K562 (cell line): ENCODE measurements at regions not wholly inside any gene's neighbourhood (a gene's known extent, or its start where the extent isn't known, plus 50 kb on each side); places are given as distances from the start of the nearest gene placed in this dataset.

Source experiments
- ATAC-seq: fragments of 200-7000 bp; cut with Tn5 transposase; 3 replicates; pipeline ENCODE4 v1.9.1; 2020; ENCODE audit warnings: moderate library complexity
- BruUV-seq: library from RNA; stranded (reverse); fragments of 400-500 nt; replicated peaks from 2 replicates; lab custom pipeline; 2021; lab: Mats Ljungman, UMichigan
- CTCF ChIA-PET: fragments of 300-600 bp; formaldehyde crosslinking; extraction: SDS; loops from one replicate; lab custom pipeline; 2021; ENCODE audit warnings: low intra/inter-chr PET ratio; lab: Yijun Ruan, JAX
- POLR2A ChIA-PET: fragments of 300-600, 350-650 bp; sonication (Branson Sonifier 250); formaldehyde crosslinking; extraction: SDS; loops from one replicate; lab custom pipeline; 2021; ENCODE audit warnings: antibody characterized with exemption, inconsistent platforms; lab: Yijun Ruan, JAX
- DNase-seq, 4 experiments: peaks; one replicate each; pipeline versions ENCODE4 v3.0.0 to v3.0.0-alpha.2; 2011 to 2018; ENCODE audit warnings: low spot score in 3 of 4, mixed read lengths in 3 of 4; ENCODE audit errors: extremely low read depth in 1 of 4
- FAIRE-seq: peaks from 2 replicates; lab custom pipeline; 2011; peaks lifted over from hg19 to GRCh38; lab: Jason Lieb, UNC
- H2AFZ ChIP-seq: 2 replicates; pipeline ENCODE4 v1.6.0; 2011; ENCODE audit warnings: low read depth, low read length, control low read depth, inconsistent platforms
- H3K27ac ChIP-seq: fragments of 200-600 bp; 3 replicates; pipeline ENCODE4 v1.8.0; 2011; ENCODE audit warnings: low read depth, mild to moderate bottlenecking, control low read depth, inconsistent platforms, low read length, moderate library complexity, mixed read lengths; ENCODE audit errors: extremely low read depth
- H3K27me3 ChIP-seq, 2 experiments: fragments of 300-600 bp in 1 of 2; 2 replicates in 1 of 2; 3 replicates in 1 of 2; pipeline versions ENCODE4 v1.6.0 to v1.8.0; 2011; ENCODE audit warnings: inconsistent platforms in 2 of 2, low read length in 2 of 2, mild to moderate bottlenecking in 1 of 2, mixed read lengths in 1 of 2, moderate library complexity in 1 of 2; ENCODE audit not compliant: control insufficient read depth in 2 of 2, insufficient read depth in 2 of 2
- H3K36me3 ChIP-seq: fragments of 300-600 bp; 3 replicates; pipeline ENCODE4 v1.8.0; 2011; ENCODE audit warnings: mild to moderate bottlenecking, low read length, inconsistent platforms; ENCODE audit not compliant: control insufficient read depth, insufficient read depth
- H3K4me1 ChIP-seq, 2 experiments: fragments of 200-600 bp in 1 of 2; replicated peaks in 1 of 2; 2 replicates in 1 of 2; 3 replicates in 1 of 2; pipeline versions ENCODE4 v1.5.1 to v1.8.0; 2011; ENCODE audit warnings: inconsistent platforms in 2 of 2, low read length in 2 of 2, mild to moderate bottlenecking in 1 of 2, mixed read lengths in 1 of 2, moderate library complexity in 1 of 2; ENCODE audit not compliant: control insufficient read depth in 2 of 2, insufficient read depth in 2 of 2
- H3K4me2 ChIP-seq: 2 replicates; pipeline ENCODE4 v1.6.1; 2011; ENCODE audit warnings: low read length, control low read depth, inconsistent platforms, mixed read lengths; ENCODE audit not compliant: insufficient read depth
- H3K4me3 ChIP-seq: fragments of 200-600 bp; sonication (generic), shearing (Covaris generic); 2 replicates; pipeline ENCODE4 v1.5.1; 2016; ENCODE audit warnings: control low read depth, inconsistent platforms
- H3K79me2 ChIP-seq: fragments of 200-600 bp; 3 replicates; pipeline ENCODE4 v1.8.0; 2011; ENCODE audit warnings: low read length, inconsistent platforms; ENCODE audit not compliant: control insufficient read depth, insufficient read depth
- H3K9ac ChIP-seq, 2 experiments: 2 replicates each; pipeline versions ENCODE4 v1.6.0 to v1.6.1; 2011; ENCODE audit warnings: low read depth in 2 of 2, low read length in 2 of 2, control low read depth in 1 of 2, inconsistent platforms in 1 of 2, mild to moderate bottlenecking in 1 of 2, mixed read lengths in 1 of 2; ENCODE audit not compliant: insufficient read depth in 1 of 2
- H3K9me1 ChIP-seq: one replicate; pipeline ENCODE4 v1.6.0; 2011; ENCODE audit warnings: inconsistent platforms, mild to moderate bottlenecking, low read length, moderate library complexity; ENCODE audit not compliant: control insufficient read depth, insufficient read depth
- H3K9me3 ChIP-seq: replicated peaks from 2 replicates; pipeline ENCODE4 v1.5.1; 2011; ENCODE audit warnings: low read depth, low read length, inconsistent platforms; ENCODE audit not compliant: control insufficient read depth, insufficient read depth
- H4K20me1 ChIP-seq: replicated peaks from 2 replicates; pipeline ENCODE4 v1.6.1; 2011; ENCODE audit warnings: low read length, inconsistent platforms, mixed read lengths; ENCODE audit not compliant: control insufficient read depth, insufficient read depth
- ARNT ChIP-seq, 2 experiments: fragments of 450-650 bp; IDR thresholded peaks; 2 replicates each; pipeline ENCODE4 v1.6.1; 2016; ENCODE audit warnings: mild to moderate bottlenecking in 1 of 2
- FOXK1 ChIP-seq: sonication (generic); formaldehyde crosslinking; IDR thresholded peaks from 2 replicates; pipeline ENCODE4 v1.8.0; 2022; ENCODE audit warnings: missing genetic modification reagents, mild to moderate bottlenecking, borderline replicate concordance
- KDM2B ChIP-seq: fragments of 250-450 bp; sonication (Bioruptor Pico); IDR thresholded peaks from 2 replicates; pipeline ENCODE4 v1.8.0; 2021; ENCODE audit warnings: mild to moderate bottlenecking, moderate library complexity
- MEF2A ChIP-seq: IDR thresholded peaks from 2 replicates; pipeline ENCODE4 v1.6.1; 2011; ENCODE audit warnings: low read depth, mild to moderate bottlenecking, low read length, moderate library complexity; ENCODE audit not compliant: control insufficient read depth
- RUNX1 ChIP-seq: sonication (generic); IDR thresholded peaks from 2 replicates; pipeline ENCODE4 v1.6.1; 2016; ENCODE audit warnings: antibody characterized with exemption, low read depth
- SMAD3 ChIP-seq: fragments of 450-650 bp; formaldehyde crosslinking; conservative IDR thresholded peaks from 2 replicates; pipeline ENCODE4 v1.4.0; 2020; ENCODE audit warnings: mild to moderate bottlenecking
- ZFP36 ChIP-seq: fragments of 150-350 bp; IDR thresholded peaks from 2 replicates; pipeline ENCODE4 v1.6.1; 2018; ENCODE audit warnings: low read length, low read depth; ENCODE audit not compliant: partially characterized antibody
- WGBS: fragments of 100-300 bp; shearing (Covaris generic); methylation state at CpG from one replicate; pipeline ENCODE4 v1.1.6; 2016; ENCODE audit warnings: low coverage, mixed read lengths; ENCODE audit not compliant: insufficient coverage; ENCODE audit errors: missing lambda C conversion rate; 5-methylcytosine and 5-hydroxymethylcytosine counted together
- in situ Hi-C: fragments of 300-500 bp; cut with MboI; formaldehyde crosslinking; loops from 4 replicates; pipeline ENCODE4 v1.15.0; 2018; ENCODE audit warnings: inconsistent platforms, mixed read lengths
- intact Hi-C: fragments of 100-400 bp; cut with micrococcal nuclease; formaldehyde crosslinking; loops from 2 replicates; pipeline ENCODE4 v1.14.2; 2022
- TF ChIP-seq, protein P1 (sequence below): fragments of 450-650 bp; formaldehyde crosslinking; IDR thresholded peaks from 2 replicates; pipeline ENCODE4 v1.4.0; 2020; ENCODE audit warnings: mild to moderate bottlenecking
- TF ChIP-seq, protein P2 (sequence below): sonication (generic); formaldehyde crosslinking; IDR thresholded peaks from 2 replicates; pipeline ENCODE4 v1.8.1; 2023; ENCODE audit warnings: missing genetic modification reagents, mild to moderate bottlenecking, borderline replicate concordance
- TF ChIP-seq, protein P3 (sequence below): fragments of 250-450 bp; sonication (Bioruptor Pico); IDR thresholded peaks from 2 replicates; pipeline ENCODE4 v1.5.0; 2020; ENCODE audit warnings: mild to moderate bottlenecking, borderline replicate concordance

DNA sequence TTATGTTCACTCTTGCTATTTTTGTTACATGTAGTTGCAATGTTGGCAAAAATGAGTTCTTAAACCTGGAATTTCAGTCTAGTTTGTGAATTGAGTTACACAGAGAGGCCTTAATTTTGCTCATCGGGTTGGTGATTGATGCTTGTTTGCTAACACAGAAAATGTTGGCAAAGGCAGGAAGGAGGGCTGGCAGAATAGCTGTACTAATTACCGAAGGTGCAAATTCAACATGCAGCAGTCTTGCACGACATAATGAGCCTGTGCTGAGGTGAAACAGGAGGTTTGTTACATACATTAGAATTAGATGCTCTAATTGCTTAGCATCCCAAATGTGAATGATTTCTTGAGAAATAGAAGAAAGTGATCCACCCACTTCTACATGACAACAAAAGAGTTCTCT lies 475.0 kb upstream of the TOM1L1 start:
- Histone ChIP-seq H3K4me2 (no peak overlapping the region), H3K27me3 (no peaks in the 10 kb centered on the region), H3K27ac (no peak overlapping the region), H3K9me3 (no peaks in the 10 kb centered on the region; the same call in 1 of the 2 replicates), H2AFZ (no peak overlapping the region), H3K36me3 (no peaks in the 10 kb centered on the region), H3K9me1 (no peaks in the 10 kb centered on the region), H3K79me2 (no peaks in the 10 kb centered on the region), H3K4me3 (no peak overlapping the region), H4K20me1 (no peaks in the 10 kb centered on the region), H3K9ac (no peak overlapping the region), H3K4me1 (no peaks in the 10 kb centered on the region)
- no peak for TF ChIP-seq ZFP36
- no peak for TF ChIP-seq MEF2A
- TF ChIP-seq RUNX1 = no peak
- TF ChIP-seq, protein P1, sequence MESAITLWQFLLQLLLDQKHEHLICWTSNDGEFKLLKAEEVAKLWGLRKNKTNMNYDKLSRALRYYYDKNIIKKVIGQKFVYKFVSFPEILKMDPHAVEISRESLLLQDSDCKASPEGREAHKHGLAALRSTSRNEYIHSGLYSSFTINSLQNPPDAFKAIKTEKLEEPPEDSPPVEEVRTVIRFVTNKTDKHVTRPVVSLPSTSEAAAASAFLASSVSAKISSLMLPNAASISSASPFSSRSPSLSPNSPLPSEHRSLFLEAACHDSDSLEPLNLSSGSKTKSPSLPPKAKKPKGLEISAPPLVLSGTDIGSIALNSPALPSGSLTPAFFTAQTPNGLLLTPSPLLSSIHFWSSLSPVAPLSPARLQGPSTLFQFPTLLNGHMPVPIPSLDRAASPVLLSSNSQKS (CRISPR knock-in tag) = no peak
- no peak for TF ChIP-seq ARNT (IDR thresholded peaks at IDR 0.05)
- no peak for TF ChIP-seq FOXK1
- TF ChIP-seq, protein P2, sequence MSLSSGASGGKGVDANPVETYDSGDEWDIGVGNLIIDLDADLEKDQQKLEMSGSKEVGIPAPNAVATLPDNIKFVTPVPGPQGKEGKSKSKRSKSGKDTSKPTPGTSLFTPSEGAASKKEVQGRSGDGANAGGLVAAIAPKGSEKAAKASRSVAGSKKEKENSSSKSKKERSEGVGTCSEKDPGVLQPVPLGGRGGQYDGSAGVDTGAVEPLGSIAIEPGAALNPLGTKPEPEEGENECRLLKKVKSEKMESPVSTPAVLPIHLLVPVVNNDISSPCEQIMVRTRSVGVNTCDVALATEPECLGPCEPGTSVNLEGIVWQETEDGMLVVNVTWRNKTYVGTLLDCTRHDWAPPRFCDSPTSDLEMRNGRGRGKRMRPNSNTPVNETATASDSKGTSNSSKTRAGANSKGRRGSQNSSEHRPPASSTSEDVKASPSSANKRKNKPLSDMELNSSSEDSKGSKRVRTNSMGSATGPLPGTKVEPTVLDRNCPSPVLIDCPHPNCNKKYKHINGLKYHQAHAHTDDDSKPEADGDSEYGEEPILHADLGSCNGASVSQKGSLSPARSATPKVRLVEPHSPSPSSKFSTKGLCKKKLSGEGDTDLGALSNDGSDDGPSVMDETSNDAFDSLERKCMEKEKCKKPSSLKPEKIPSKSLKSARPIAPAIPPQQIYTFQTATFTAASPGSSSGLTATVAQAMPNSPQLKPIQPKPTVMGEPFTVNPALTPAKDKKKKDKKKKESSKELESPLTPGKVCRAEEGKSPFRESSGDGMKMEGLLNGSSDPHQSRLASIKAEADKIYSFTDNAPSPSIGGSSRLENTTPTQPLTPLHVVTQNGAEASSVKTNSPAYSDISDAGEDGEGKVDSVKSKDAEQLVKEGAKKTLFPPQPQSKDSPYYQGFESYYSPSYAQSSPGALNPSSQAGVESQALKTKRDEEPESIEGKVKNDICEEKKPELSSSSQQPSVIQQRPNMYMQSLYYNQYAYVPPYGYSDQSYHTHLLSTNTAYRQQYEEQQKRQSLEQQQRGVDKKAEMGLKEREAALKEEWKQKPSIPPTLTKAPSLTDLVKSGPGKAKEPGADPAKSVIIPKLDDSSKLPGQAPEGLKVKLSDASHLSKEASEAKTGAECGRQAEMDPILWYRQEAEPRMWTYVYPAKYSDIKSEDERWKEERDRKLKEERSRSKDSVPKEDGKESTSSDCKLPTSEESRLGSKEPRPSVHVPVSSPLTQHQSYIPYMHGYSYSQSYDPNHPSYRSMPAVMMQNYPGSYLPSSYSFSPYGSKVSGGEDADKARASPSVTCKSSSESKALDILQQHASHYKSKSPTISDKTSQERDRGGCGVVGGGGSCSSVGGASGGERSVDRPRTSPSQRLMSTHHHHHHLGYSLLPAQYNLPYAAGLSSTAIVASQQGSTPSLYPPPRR (CRISPR knock-in tag) = no peak
- no peak for TF ChIP-seq KDM2B (CRISPR knock-in tag)
- TF ChIP-seq, protein P3, sequence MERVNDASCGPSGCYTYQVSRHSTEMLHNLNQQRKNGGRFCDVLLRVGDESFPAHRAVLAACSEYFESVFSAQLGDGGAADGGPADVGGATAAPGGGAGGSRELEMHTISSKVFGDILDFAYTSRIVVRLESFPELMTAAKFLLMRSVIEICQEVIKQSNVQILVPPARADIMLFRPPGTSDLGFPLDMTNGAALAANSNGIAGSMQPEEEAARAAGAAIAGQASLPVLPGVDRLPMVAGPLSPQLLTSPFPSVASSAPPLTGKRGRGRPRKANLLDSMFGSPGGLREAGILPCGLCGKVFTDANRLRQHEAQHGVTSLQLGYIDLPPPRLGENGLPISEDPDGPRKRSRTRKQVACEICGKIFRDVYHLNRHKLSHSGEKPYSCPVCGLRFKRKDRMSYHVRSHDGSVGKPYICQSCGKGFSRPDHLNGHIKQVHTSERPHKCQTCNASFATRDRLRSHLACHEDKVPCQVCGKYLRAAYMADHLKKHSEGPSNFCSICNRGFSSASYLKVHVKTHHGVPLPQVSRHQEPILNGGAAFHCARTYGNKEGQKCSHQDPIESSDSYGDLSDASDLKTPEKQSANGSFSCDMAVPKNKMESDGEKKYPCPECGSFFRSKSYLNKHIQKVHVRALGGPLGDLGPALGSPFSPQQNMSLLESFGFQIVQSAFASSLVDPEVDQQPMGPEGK = no peak
- TF ChIP-seq SMAD3 (CRISPR knock-in tag) = no peak
- POLR2A ChIA-PET = no interaction called here
- in situ Hi-C loops = no loop called here
- no TSS peak for BruUV-seq
- WGBS = 0% methylated on average over 3 of the region's 3 CpGs
- intact Hi-C loops = no loop called here
- DNase-seq (no peak), FAIRE-seq (no peak), ATAC-seq (no peak)
- CTCF ChIA-PET = no interaction called here
